ENCODE measurements at regions not wholly inside any gene's neighbourhood (a gene's known extent, or its start where the extent isn't known, plus 50 kb on each side); places are given as distances from the start of the nearest gene placed in this dataset.

GRCh38 chr3:181623924-181624694 is 87.6 kb upstream of the SOX2 start:
- peaks cover 0 to 11% of the 10 kb centered on the region in 2 experiments for H3K4me1 ChIP-seq (ENCODE audit: control insufficient read depth in 1 of 2, insufficient read depth in 1 of 2, low read depth in 1 of 2, low read length in 1 of 2)
- H3K27ac ChIP-seq, result no peak overlapping the region
- H3K9me3 ChIP-seq, result no peaks in the 10 kb centered on the region
- H3K27me3 ChIP-seq, result no peaks in the 10 kb centered on the region
- no peak for TF ChIP-seq CTCF (IDR thresholded peaks at IDR 0.05)
- no peak overlapping the region for H3K4me3 ChIP-seq (ENCODE audit: low read depth in 1 of 2, low read length in 1 of 2)
- H3K36me3 ChIP-seq, result no peaks in the 10 kb centered on the region

DNA sequence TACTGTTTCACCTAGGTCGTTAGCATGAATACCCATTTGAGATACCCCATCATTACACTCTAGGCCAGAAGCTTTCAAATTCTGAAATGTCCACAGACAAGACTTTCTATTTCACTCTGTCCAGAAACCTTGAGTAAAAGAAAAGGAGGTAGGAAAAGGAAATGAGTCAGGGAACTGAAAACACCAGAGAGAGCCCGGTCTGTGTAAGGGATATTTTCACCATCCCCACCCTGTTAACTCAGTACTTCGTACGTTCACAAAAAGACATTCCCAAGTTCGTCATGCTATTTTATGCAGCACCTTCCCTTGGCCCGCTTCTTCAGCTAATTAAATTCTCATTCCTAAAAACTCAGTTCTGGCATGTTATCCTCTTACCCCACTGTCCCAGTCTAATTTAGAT is 89.4 kb upstream of the SOX2 start:
- Histone ChIP-seq H3K36me3 (no peaks in the 10 kb centered on the region), H3K4me1 (ENCODE audit: control insufficient read depth in 1 of 2, insufficient read depth in 1 of 2, low read depth in 1 of 2, low read length in 1 of 2) (peaks cover 0 to 5% of the 10 kb centered on the region in 2 experiments), H3K4me3 (ENCODE audit: low read depth in 1 of 2, low read length in 1 of 2) (no peak overlapping the region), H3K9me3 (no peaks in the 10 kb centered on the region), H3K27ac (no peak overlapping the region), H3K27me3 (no peaks in the 10 kb centered on the region)
- TF ChIP-seq CTCF (IDR thresholded peaks at IDR 0.05), result no peak

GRCh38 chr3:181619897-181620296 is 91.8 kb upstream of the SOX2 start:
- Histone ChIP-seq H3K36me3 (no peaks in the 10 kb centered on the region), H3K9me3 (no peaks in the 10 kb centered on the region), H3K27ac (no peak overlapping the region), H3K4me3 (ENCODE audit: low read depth in 1 of 2, low read length in 1 of 2) (no peak overlapping the region), H3K4me1 (ENCODE audit: control insufficient read depth in 1 of 2, insufficient read depth in 1 of 2, low read depth in 1 of 2, low read length in 1 of 2) (peaks cover 0 to 11% of the 10 kb centered on the region in 2 experiments), H3K27me3 (no peaks in the 10 kb centered on the region)
- no peak for TF ChIP-seq CTCF (IDR thresholded peaks at IDR 0.05)

DNA sequence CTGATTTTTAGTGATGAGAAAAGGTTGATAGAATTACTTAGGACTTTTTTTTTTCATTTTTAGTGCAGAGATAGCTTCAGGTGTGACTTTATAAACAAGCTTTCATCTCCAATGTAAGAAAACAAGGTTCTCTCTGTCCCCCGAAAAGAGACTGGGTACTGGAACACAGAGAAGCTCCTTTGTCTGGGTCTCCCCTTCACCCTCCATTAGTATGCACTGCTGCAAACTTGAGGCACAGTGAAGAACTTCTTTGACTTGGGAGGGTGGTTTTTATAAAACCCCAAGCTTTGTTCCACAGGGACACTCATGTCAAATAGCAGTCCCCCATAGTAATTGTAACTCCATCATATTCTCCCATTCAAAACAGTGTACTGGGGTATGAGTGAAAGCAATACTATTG is 93.5 kb upstream of the SOX2 start:
- H3K4me1 ChIP-seq (ENCODE audit: control insufficient read depth in 1 of 2, insufficient read depth in 1 of 2, low read depth in 1 of 2, low read length in 1 of 2), result peaks cover 0 to 6% of the 10 kb centered on the region in 2 experiments
- no peak for TF ChIP-seq CTCF (IDR thresholded peaks at IDR 0.05)

DNA sequence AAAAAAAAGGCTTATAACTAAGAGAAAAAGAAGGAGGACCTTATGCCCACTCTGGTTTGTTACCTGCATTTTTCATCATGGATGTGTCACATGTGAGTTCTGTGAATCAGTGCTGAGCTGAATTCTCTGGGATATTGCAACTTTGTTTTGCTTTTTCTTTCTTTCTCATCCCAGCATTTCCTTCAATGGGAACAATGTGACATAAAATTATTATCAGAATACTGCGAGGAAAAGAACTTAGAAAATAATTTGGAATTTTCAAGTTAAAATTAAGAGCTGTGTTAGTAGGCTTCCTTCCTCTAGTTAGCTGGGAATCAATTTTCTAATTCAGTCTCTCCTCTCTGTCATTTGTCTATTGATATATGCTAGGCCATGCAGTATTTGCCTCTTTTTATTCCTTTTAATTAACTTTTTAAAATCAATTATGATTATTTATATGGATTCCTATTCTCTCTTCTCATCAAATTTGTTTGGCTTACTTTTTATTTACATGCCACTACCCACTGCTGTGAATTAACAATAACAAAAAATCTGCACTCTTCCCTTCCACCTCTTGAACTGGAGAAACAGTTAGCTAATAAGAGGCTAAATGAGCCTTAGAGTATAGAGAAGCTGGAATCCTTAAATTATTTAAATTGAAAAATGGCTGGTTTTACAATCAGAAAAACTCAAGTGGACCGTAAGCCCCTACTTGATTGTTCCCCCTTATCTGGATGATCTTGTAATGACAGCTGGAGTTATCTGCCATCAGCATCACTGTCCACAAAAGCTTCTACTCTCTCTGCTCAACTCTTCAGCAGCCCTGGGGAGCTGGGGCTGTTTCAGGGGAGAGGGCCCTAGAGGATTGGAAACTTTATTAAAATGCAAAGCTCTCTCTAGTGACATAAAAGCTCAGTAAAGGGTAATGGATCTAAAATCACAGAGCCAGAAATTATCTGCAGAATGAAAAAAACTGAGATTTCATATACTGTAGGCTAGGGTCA is 95.3 kb upstream of the SOX2 start:
- Histone ChIP-seq H3K27me3 (no peaks in the 10 kb centered on the region), H3K36me3 (no peaks in the 10 kb centered on the region), H3K9me3 (no peaks in the 10 kb centered on the region), H3K27ac (no peak overlapping the region), H3K4me3 (ENCODE audit: low read depth in 1 of 2, low read length in 1 of 2) (no peak overlapping the region), H3K4me1 (ENCODE audit: control insufficient read depth in 1 of 2, insufficient read depth in 1 of 2, low read depth in 1 of 2, low read length in 1 of 2) (peaks cover 0 to 6% of the 10 kb centered on the region in 2 experiments)
- no peak for TF ChIP-seq CTCF (IDR thresholded peaks at IDR 0.05)

More for the DNA sequence above, 93.5 kb upstream of the SOX2 start:
- no peaks in the 10 kb centered on the region for H3K36me3 ChIP-seq
- no peak overlapping the region for H3K27ac ChIP-seq
- H3K4me3 ChIP-seq (ENCODE audit: low read depth in 1 of 2, low read length in 1 of 2), result no peak overlapping the region
- H3K27me3 ChIP-seq, result no peaks in the 10 kb centered on the region
- no peaks in the 10 kb centered on the region for H3K9me3 ChIP-seq
